Brain microvascular endothelial cell (primary cell): ENCODE measurements at regions not wholly inside any gene's neighbourhood (a gene's known extent, or its start where the extent isn't known, plus 50 kb on each side); places are given as distances from the start of the nearest gene placed in this dataset.

ENCODE experiments used
- DNase-seq: peaks from one replicate; pipeline ENCODE4 v3.0.0-alpha.2; 2020
- H3K27ac ChIP-seq: fragments of 250-450 bp; sonication (Bioruptor Pico); 2 replicates; pipeline ENCODE4 v1.5.1; 2020; ENCODE audit warnings: mild to moderate bottlenecking, moderate library complexity
- H3K27me3 ChIP-seq: fragments of 250-450 bp; sonication (Bioruptor Pico); replicated peaks from 2 replicates; pipeline ENCODE4 v1.5.1; 2020; ENCODE audit warnings: mild to moderate bottlenecking
- H3K36me3 ChIP-seq: fragments of 250-450 bp; sonication (Bioruptor Pico); replicated peaks from 2 replicates; pipeline ENCODE4 v1.5.1; 2020; ENCODE audit warnings: mild to moderate bottlenecking
- H3K4me3 ChIP-seq: 2 replicates; pipeline ENCODE4 v1.5.1; 2011; ENCODE audit warnings: low read depth, mild to moderate bottlenecking, control low read depth, low read length, moderate library complexity
- CTCF ChIP-seq: IDR thresholded peaks from 2 replicates; pipeline ENCODE4 v1.5.1; 2011; ENCODE audit warnings: low read depth, mild to moderate bottlenecking, moderate library complexity, low read length, control low read depth, inconsistent platforms; ENCODE audit errors: missing control alignments
- in situ Hi-C: cut with HindIII; loops from 2 replicates; pipeline ENCODE4 v1.10.0; 2017; ENCODE audit warnings: low sequenced_read_pairs, low pct_ligation_motif_present

- in situ Hi-C loops, result no loop called here
- H3K36me3 ChIP-seq, result no peaks in the 10 kb centered on the region
- H3K27me3 ChIP-seq, result no peaks in the 10 kb centered on the region
- no peak overlapping the region for H3K27ac ChIP-seq
- no peak overlapping the region for H3K4me3 ChIP-seq
- DNase-seq, result peak; percentile 85
- peak; percentile 90 for TF ChIP-seq CTCF
Observed at GRCh38 chr15:38002883-38003477, 68.5 kb downstream of the TMCO5A start.

- TF ChIP-seq CTCF, result no peak
- Histone ChIP-seq H3K27ac (no peak overlapping the region), H3K27me3 (no peaks in the 10 kb centered on the region), H3K4me3 (no peak overlapping the region), H3K36me3 (no peaks in the 10 kb centered on the region)
- no peak for DNase-seq
- in situ Hi-C loops, result no loop called here
Observed at GRCh38 chr15:38004218-38004861, 69.9 kb downstream of the TMCO5A start.

- Histone ChIP-seq H3K4me3 (no peak overlapping the region), H3K27me3 (no peaks in the 10 kb centered on the region), H3K27ac (no peak overlapping the region), H3K36me3 (no peaks in the 10 kb centered on the region)
- in situ Hi-C loops, result no loop called here
- no peak for DNase-seq
- no peak for TF ChIP-seq CTCF
Observed at GRCh38 chr15:38005953-38006808, 71.7 kb downstream of the TMCO5A start.

- DNase-seq, result no peak
- Histone ChIP-seq H3K27ac (no peak overlapping the region), H3K4me3 (no peak overlapping the region), H3K36me3 (no peaks in the 10 kb centered on the region), H3K27me3 (no peaks in the 10 kb centered on the region)
- in situ Hi-C loops, result no loop called here
- TF ChIP-seq CTCF, result peak; percentile 41
Observed at GRCh38 chr15:38010395-38010794, 76.0 kb downstream of the TMCO5A start.

- Histone ChIP-seq H3K4me3 (no peak overlapping the region), H3K36me3 (no peaks in the 10 kb centered on the region), H3K27me3 (no peaks in the 10 kb centered on the region), H3K27ac (no peak overlapping the region)
- no peak for DNase-seq
- in situ Hi-C loops, result no loop called here
- peak; percentile 6 for TF ChIP-seq CTCF
Observed at GRCh38 chr15:38012894-38013293, 78.5 kb downstream of the TMCO5A start.
